ENCODE measurements at regions not wholly inside any gene's neighbourhood (a gene's known extent, or its start where the extent isn't known, plus 50 kb on each side); places are given as distances from the start of the nearest gene placed in this dataset.
"Not testable (repeated sequence)": the region's sequence is repeated elsewhere in the genome, so short reads cannot be mapped to it uniquely, and the experiment has no call there.

DNA sequence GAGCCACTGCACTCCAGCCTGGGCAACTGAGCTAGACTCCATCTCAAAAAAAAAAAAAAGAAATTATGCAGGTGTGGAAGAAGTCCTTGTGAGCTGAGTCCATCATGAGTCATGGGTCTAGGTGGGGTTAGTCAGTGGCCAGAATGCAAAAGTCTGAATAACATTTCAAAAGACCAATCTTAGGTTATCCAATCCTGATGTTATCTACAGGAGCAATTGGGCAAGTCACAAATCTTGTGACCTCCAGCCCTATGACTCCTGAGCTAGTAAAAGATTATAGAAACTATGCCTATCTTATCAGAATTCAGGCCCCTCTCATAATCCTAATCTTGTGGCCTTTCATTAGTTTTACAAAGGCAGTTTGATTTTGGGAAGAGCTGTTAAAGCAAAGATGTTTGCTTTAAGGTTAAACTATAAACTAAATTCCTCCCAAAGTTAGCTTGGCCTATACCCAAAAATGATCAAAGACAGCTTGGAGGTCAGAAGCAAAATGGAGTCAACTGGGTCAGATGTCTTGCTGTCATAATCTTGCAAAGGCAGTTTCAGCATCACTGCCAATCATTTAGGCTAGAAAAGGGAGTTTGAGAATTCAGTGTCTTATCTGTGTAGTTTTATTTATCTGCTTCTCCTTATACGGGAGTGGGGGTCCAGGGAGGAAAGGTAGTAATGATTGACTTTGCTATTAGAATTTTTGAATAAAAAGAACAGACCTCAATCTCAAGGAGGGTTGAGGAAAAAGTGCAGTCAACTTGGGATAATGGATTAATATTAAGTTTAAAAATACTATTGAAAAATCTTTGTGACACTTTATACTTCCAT lies 71.2 kb upstream of the TRIM24 start:
- Histone ChIP-seq H3K27me3 (ENCODE audit: control insufficient read depth, insufficient read depth, low read length) (no peaks in the 10 kb centered on the region), H3K4me1 (ENCODE audit: control insufficient read depth, insufficient read depth, low read length) (no peaks in the 10 kb centered on the region), H3K27ac (ENCODE audit: low read depth, low read length) (no peak overlapping the region), H3K9me3 (ENCODE audit: control insufficient read depth, insufficient read depth, low read depth, low read length) (peaks cover 9% of the 10 kb centered on the region), H3K9ac (ENCODE audit: low read length) (no peak overlapping the region), H3K4me3 (ENCODE audit: low read depth, low read length) (no peak overlapping the region), H3K36me3 (ENCODE audit: control insufficient read depth, insufficient read depth, low read length) (no peaks in the 10 kb centered on the region)

GRCh38 chr7:138395763-138396162 lies 64.3 kb upstream of the TRIM24 start:
- H3K9me3 ChIP-seq (ENCODE audit: control insufficient read depth, insufficient read depth, low read depth, low read length) = peaks cover 11% of the 10 kb centered on the region; the same call in 1 of the 2 replicates
- no peaks in the 10 kb centered on the region for H3K27me3 ChIP-seq (ENCODE audit: control insufficient read depth, insufficient read depth, low read length)
- peak overlapping the region; percentile 39; the same call in 1 of the 2 replicates for H3K27ac ChIP-seq (ENCODE audit: low read depth, low read length)
- H3K4me3 ChIP-seq (ENCODE audit: low read depth, low read length) = no peak overlapping the region
- peaks cover 11% of the 10 kb centered on the region for H3K4me1 ChIP-seq (ENCODE audit: control insufficient read depth, insufficient read depth, low read length)
- no peak overlapping the region for H3K9ac ChIP-seq (ENCODE audit: low read length)
- no peaks in the 10 kb centered on the region for H3K36me3 ChIP-seq (ENCODE audit: control insufficient read depth, insufficient read depth, low read length)

- peak overlapping the region; percentile 39; the same call in 1 of the 2 replicates for H3K27ac ChIP-seq (ENCODE audit: low read depth, low read length)
- no peaks in the 10 kb centered on the region for H3K27me3 ChIP-seq (ENCODE audit: control insufficient read depth, insufficient read depth, low read length)
- no peak overlapping the region; the same call in 1 of the 2 replicates for H3K4me3 ChIP-seq (ENCODE audit: low read depth, low read length)
- H3K9me3 ChIP-seq (ENCODE audit: control insufficient read depth, insufficient read depth, low read depth, low read length) = peaks cover 11% of the 10 kb centered on the region; the same call in 1 of the 2 replicates
- no peak overlapping the region for H3K9ac ChIP-seq (ENCODE audit: low read length)
- H3K36me3 ChIP-seq (ENCODE audit: control insufficient read depth, insufficient read depth, low read length) = no peaks in the 10 kb centered on the region
- peaks cover 11% of the 10 kb centered on the region for H3K4me1 ChIP-seq (ENCODE audit: control insufficient read depth, insufficient read depth, low read length)
Measured at GRCh38 chr7:138396251-138397070, 63.6 kb upstream of the TRIM24 start.

GRCh38 chr7:138397071-138397433 lies 63.0 kb upstream of the TRIM24 start:
- H3K27me3 ChIP-seq (ENCODE audit: control insufficient read depth, insufficient read depth, low read length); H3K27ac ChIP-seq (ENCODE audit: low read depth, low read length); H3K4me3 ChIP-seq (ENCODE audit: low read depth, low read length); H3K36me3 ChIP-seq (ENCODE audit: control insufficient read depth, insufficient read depth, low read length); H3K9ac ChIP-seq (ENCODE audit: low read length): not testable (repeated sequence)
- peaks cover 11% of the 10 kb centered on the region for H3K4me1 ChIP-seq (ENCODE audit: control insufficient read depth, insufficient read depth, low read length)
- H3K9me3 ChIP-seq (ENCODE audit: control insufficient read depth, insufficient read depth, low read depth, low read length) = peaks cover 11% of the 10 kb centered on the region; the same call in 1 of the 2 replicates

- Histone ChIP-seq H3K4me1 (ENCODE audit: control insufficient read depth, insufficient read depth, low read length) (peaks cover 11% of the 10 kb centered on the region), H3K36me3 (ENCODE audit: control insufficient read depth, insufficient read depth, low read length) (no peaks in the 10 kb centered on the region), H3K4me3 (ENCODE audit: low read depth, low read length) (no peak overlapping the region), H3K27ac (ENCODE audit: low read depth, low read length) (no peak overlapping the region), H3K9ac (ENCODE audit: low read length) (no peak overlapping the region), H3K9me3 (ENCODE audit: control insufficient read depth, insufficient read depth, low read depth, low read length) (peaks cover 11% of the 10 kb centered on the region; the same call in 1 of the 2 replicates), H3K27me3 (ENCODE audit: control insufficient read depth, insufficient read depth, low read length) (no peaks in the 10 kb centered on the region)
Measured at GRCh38 chr7:138398857-138399256, 61.2 kb upstream of the TRIM24 start.

DNA sequence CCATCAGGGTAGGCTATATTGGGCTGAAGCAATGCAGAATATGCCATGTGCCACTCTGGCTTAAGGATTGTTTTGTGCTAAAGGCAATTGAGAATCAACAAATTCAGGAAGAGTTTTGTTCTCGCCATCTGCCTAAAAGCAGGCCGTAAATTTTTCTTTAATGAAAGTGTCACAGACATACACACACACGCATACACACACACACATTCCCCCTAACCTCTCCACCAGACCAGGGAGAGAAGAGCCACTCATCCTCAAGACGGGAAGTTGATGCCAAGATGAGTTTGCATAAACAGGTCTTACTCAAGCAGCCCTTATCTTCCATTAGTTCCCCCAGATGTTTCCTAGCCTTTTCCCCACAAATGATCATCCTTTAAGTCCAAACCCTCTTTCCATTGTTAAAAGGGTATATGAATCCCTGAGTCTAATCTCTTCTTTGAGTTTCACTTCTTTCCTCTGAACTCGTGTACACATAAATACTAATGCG lies 59.6 kb upstream of the TRIM24 start:
- no peak overlapping the region for H3K4me3 ChIP-seq (ENCODE audit: low read depth, low read length)
- H3K36me3 ChIP-seq (ENCODE audit: control insufficient read depth, insufficient read depth, low read length) = no peaks in the 10 kb centered on the region
- peaks cover 11% of the 10 kb centered on the region for H3K4me1 ChIP-seq (ENCODE audit: control insufficient read depth, insufficient read depth, low read length)
- peaks cover 11% of the 10 kb centered on the region; the same call in 1 of the 2 replicates for H3K9me3 ChIP-seq (ENCODE audit: control insufficient read depth, insufficient read depth, low read depth, low read length)
- no peak overlapping the region for H3K27ac ChIP-seq (ENCODE audit: low read depth, low read length)
- no peak overlapping the region for H3K9ac ChIP-seq (ENCODE audit: low read length)
- H3K27me3 ChIP-seq (ENCODE audit: control insufficient read depth, insufficient read depth, low read length) = no peaks in the 10 kb centered on the region

DNA sequence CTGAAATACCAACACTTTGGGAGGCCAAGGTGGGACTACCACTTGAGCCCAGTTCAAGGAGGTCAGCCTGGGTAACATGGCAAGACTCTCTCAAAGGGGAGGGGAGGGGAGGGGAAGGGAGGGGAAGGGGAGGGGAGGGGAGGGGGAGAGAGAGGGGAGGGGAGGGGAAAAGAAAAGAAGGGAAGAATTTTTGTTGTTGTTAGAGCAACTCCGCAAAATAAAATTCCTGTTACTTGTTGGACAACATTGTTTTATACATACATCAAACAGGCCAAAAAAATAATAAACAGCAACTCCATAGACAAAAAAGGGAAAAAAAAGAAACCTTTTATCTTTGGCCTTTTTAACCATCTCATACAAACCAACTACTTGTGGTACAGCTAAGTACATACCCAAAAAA lies 57.3 kb upstream of the TRIM24 start:
- H3K4me1 ChIP-seq (ENCODE audit: control insufficient read depth, insufficient read depth, low read length) = no peaks in the 10 kb centered on the region
- H3K27me3 ChIP-seq (ENCODE audit: control insufficient read depth, insufficient read depth, low read length) = no peaks in the 10 kb centered on the region
- peaks cover 18% of the 10 kb centered on the region; the same call in 1 of the 2 replicates for H3K9me3 ChIP-seq (ENCODE audit: control insufficient read depth, insufficient read depth, low read depth, low read length)
- H3K27ac ChIP-seq (ENCODE audit: low read depth, low read length) = no peak overlapping the region
- no peak overlapping the region for H3K4me3 ChIP-seq (ENCODE audit: low read depth, low read length)
- no peaks in the 10 kb centered on the region for H3K36me3 ChIP-seq (ENCODE audit: control insufficient read depth, insufficient read depth, low read length)
- no peak overlapping the region for H3K9ac ChIP-seq (ENCODE audit: low read length)

DNA sequence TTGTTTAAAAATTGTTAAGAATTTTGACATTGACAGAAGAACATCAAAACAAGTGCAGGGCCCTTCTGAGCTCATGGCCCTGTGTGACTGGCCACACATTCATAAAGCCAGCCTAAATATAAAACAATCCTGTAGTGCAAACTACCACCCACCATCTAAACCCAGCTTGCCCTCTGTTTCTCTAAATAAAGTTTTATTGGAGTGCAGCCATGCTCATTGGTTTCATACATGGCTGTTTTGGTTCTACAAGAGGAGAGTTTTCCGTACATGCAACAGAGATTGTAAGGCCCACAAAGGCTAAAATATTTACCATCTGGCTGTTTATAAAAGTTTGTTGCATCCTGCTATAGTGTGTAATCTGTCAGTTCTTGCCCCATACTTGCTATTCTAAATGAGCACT lies 54.6 kb upstream of the TRIM24 start:
- Histone ChIP-seq H3K9ac (ENCODE audit: low read length) (no peak overlapping the region), H3K9me3 (ENCODE audit: control insufficient read depth, insufficient read depth, low read depth, low read length) (peaks cover 11% of the 10 kb centered on the region; the same call in 1 of the 2 replicates), H3K4me1 (ENCODE audit: control insufficient read depth, insufficient read depth, low read length) (no peaks in the 10 kb centered on the region), H3K27ac (ENCODE audit: low read depth, low read length) (no peak overlapping the region), H3K4me3 (ENCODE audit: low read depth, low read length) (no peak overlapping the region), H3K36me3 (ENCODE audit: control insufficient read depth, insufficient read depth, low read length) (no peaks in the 10 kb centered on the region), H3K27me3 (ENCODE audit: control insufficient read depth, insufficient read depth, low read length) (no peaks in the 10 kb centered on the region)

DNA sequence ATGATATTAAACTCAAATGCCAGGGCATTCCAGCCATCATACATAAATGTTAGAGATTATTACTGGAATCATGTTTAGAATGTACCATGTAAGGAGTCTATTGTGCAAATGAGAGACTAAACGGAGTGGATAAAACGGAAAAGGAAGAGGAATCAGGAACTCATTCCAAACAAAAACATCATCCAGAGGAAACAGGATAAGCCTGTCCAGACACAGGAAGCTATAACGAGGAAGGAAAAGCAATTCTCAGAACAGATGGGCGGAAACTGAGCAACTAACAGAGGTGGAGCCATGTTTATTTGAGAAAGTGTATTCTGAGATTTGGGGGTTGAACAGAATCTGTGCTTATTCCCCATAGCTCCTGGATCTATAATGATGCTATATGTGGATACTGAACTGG lies 52.3 kb upstream of the TRIM24 start:
- Histone ChIP-seq H3K9ac (ENCODE audit: low read length) (no peak overlapping the region), H3K4me3 (ENCODE audit: low read depth, low read length) (no peak overlapping the region), H3K27ac (ENCODE audit: low read depth, low read length) (no peak overlapping the region), H3K36me3 (ENCODE audit: control insufficient read depth, insufficient read depth, low read length) (no peaks in the 10 kb centered on the region), H3K9me3 (ENCODE audit: control insufficient read depth, insufficient read depth, low read depth, low read length) (peaks cover 9% of the 10 kb centered on the region; the same call in 1 of the 2 replicates), H3K27me3 (ENCODE audit: control insufficient read depth, insufficient read depth, low read length) (no peaks in the 10 kb centered on the region), H3K4me1 (ENCODE audit: control insufficient read depth, insufficient read depth, low read length) (no peaks in the 10 kb centered on the region)
